COLO668 (cell line): ENCODE measurements at regions not wholly inside any gene's neighbourhood (a gene's known extent, or its start where the extent isn't known, plus 50 kb on each side); places are given as distances from the start of the nearest gene placed in this dataset.
"Not testable (repeated sequence)": the region's sequence is repeated elsewhere in the genome, so short reads cannot be mapped to it uniquely, and the experiment has no call there.

Source experiments
- DNase-seq: peaks from one replicate; lab custom pipeline; 2025; ENCODE audit not compliant: unreplicated experiment; lab: John Stamatoyannopoulos, UW

DNA sequence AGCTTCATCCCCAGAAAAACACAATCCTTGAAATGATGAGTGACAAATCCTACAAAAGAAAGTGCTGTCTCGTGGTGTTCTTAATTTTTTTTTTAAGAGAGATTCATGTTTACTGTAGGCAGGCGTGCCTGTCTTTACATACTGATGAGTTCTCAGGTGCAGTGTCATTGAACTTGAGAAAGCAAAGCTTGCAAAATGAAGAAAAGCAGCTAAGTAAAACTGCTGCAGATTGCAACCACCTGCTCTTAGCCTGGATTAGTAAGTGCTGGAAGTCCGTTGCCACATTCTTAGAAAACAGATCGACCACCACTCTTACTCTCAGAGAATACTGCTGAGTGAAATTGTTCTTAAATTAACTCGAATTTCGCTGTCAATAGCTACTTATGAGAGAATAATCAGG, 854.6 kb downstream of the TRIML1 start:
- DNase-seq = no peak

GRCh38 chr4:189001283-189001970, 862.2 kb downstream of the TRIML1 start:
- DNase-seq = peak; percentile 38

- DNase-seq = no peak
These were observed 862.8 kb downstream of the TRIML1 start for GRCh38 chr4:189001971-189002450.

DNA sequence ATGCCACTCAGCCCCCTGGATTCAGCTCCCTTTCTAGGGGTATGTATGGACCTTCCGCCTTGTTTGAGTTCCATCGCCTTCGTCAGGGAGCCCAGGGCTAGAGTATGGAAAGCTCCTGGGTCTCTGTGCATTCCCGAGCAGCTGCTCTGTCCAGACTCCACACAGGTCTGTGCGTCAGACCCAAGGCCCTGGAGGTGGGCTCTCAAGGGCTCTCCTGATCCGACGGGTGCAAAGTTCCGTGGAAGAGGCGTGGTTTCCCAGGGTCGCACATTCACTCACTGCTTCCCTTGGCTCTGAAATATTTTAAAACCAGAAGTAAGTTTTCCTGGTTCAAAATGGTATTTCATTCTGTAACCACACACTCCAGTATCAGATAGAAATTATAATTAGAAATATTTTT, 863.2 kb downstream of the TRIML1 start:
- no peak for DNase-seq

DNA sequence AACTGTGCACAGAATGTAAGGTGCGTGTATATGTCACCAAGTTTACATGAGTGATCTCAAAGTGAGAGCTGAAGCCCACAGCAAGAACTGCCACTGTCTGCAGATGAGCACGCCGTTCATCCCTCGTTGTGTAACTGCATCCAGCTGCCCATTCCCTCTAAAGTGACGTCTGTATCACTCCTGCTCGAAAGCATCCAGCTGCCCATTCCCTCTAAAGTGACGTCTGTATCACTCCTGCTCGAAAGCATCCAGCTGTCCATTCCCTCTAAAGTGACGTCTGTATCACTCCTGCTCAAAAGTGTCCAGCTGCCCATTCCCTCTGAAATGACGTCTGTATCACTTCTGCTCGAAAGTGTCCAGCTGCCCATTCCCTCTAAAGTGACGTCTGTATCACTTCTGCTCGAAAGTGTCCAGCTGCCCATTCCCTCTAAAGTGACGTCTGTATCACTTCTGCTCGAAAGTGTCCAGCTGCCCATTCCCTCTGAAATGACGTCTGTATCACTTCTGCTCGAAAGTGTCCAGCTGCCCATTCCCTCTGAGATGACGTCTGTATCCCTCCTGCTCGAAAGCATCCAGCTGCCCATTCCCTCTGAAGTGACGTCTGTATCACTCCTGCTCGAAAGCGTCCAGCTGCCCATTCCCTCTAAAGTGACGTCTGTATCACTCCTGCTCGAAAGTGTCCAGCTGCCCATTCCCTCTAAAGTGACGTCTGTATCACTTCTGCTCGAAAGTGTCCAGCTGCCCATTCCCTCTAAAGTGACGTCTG, 871.4 kb downstream of the TRIML1 start:
- not testable (repeated sequence) for DNase-seq

GRCh38 chr4:189021831-189022230, 882.6 kb downstream of the TRIML1 start:
- DNase-seq = no peak

DNA sequence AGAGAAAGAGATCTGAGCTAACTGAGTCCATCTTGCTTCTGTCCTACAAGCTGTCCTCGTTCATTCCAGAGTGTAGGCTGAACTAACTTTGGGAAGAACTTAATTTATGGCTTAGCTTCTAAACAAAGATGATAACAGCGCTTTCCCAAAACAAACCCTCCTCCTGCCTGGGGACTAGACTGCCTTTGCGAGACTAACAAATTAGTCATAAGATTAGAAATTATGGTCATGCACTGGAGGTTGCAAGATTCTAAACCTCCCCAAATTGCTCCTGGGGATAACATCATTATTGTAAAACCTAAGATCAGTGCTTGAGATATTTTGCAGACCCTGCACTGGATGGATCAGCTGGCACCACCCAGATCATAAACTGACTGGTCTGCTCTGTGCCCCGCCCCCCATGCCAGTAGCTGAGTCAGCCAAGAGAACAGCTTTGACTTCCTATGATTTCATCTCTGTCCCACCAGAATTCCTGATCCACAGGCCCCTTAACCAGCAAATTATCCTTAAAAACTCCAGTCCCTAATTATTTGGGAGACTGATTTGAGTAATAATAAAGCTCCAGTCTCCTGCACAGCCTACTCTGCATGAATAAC, 883.3 kb downstream of the TRIML1 start:
- no peak for DNase-seq

- no peak for DNase-seq
These were observed 890.8 kb downstream of the TRIML1 start for GRCh38 chr4:189029976-189030504.

GRCh38 chr4:189032606-189033338, 893.5 kb downstream of the TRIML1 start:
- DNase-seq = no peak

GRCh38 chr4:189033801-189034347, 894.6 kb downstream of the TRIML1 start:
- no peak for DNase-seq

GRCh38 chr4:189035091-189035490, 895.9 kb downstream of the TRIML1 start:
- no peak for DNase-seq

GRCh38 chr4:189035654-189036053, 896.4 kb downstream of the TRIML1 start:
- DNase-seq = no peak

- no peak for DNase-seq
These were observed 897.7 kb downstream of the TRIML1 start for GRCh38 chr4:189036906-189037305.

GRCh38 chr4:189046642-189047041, 894.0 kb upstream of the FRG1 start:
- no peak for DNase-seq

- no peak for DNase-seq
These were observed 892.6 kb upstream of the FRG1 start for GRCh38 chr4:189048119-189048518.

DNA sequence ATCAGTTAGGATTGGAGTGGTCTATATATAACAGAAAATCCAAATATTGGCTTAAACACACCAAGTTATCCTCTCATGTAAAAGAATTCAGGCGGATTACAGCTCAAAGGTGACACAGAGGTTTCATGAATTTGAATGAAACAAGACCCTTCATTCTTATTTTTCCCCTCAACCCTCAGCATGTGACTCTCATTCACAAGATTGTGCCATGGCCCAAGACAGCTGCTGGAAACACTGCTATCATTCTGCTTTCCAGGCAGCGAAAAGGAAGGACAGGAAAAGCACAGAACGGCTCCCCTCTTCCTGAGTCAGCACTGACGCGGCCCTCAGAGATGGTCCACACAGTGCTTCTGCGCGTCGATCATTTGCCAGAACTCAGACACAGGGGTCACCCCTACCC, 891.0 kb upstream of the FRG1 start:
- no peak for DNase-seq

DNA sequence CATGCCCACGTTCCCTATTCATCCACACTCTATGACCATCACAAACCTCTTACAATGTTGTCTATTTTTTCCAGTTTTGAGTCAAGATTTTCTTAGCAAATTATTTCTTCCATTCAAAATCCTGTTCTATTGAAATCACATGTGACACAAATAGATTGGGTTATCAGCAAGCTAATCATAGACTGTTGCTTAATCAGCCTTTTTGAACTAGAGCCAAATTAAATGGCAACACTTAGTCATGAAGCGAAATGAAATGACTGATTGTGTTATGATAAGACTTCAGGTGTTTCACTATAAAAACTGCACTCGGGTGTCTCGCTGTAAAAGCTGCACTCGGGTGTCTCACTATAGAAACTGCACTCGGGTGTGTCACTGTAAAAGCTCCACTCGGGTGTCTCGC, 890.0 kb upstream of the FRG1 start:
- no peak for DNase-seq

DNA sequence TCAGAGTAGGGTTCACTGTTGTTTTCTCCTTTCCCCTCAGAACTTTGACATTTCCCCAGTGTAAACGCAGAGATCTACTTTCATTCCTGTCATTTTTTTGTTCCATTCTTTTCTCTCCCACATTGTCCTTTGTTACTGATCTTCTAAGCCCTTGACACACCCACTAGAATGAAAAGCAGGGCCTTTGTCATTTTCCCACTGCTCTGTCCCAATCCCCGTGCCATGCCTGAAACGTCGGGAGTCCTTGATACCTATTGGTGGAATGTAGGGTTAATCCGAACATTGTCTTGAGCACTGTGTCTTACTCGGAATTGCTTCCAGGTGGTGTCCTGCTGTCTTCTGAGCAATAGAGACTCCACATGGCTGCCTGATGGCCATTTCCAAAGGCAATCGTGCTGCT, 887.1 kb upstream of the FRG1 start:
- DNase-seq = no peak

DNA sequence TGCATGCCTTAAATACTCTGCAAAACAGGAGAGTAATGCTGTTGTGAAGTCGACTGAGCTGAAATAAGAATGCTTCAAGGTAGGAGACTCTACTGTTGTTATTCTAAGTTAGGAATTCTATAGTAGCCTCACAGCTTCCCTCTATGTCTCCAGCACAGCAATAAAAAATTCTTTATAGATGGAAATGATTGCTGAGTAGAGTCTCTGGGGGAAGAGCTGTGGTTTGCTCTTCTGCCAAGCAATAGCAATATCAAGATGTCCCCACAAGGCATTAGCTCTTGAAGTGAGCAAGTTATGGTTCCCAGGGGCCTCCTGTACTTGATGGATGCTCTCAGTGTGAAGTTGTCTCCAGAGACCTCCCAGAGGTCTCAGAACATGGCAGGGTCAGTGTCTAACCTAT, 880.6 kb upstream of the FRG1 start:
- DNase-seq = no peak

GRCh38 chr4:189062047-189062820, 878.4 kb upstream of the FRG1 start:
- no peak for DNase-seq
